ENCODE measurements at regions not wholly inside any gene's neighbourhood (a gene's known extent, or its start where the extent isn't known, plus 50 kb on each side); places are given as distances from the start of the nearest gene placed in this dataset.
"Not testable (repeated sequence)": the region's sequence is repeated elsewhere in the genome, so short reads cannot be mapped to it uniquely, and the experiment has no call there.

GRCh38 chr21:7743940-7744339, 2777.4 kb upstream of the TPTE start:
- ATAC-seq: peak in 1 of 2 donors; percentile 10
- DNase-seq; intact Hi-C loops (cut with DNase I): not testable (repeated sequence)

- DNase-seq; intact Hi-C loops (cut with DNase I): not testable (repeated sequence)
- ATAC-seq: peak; percentile 99
Measured at GRCh38 chr21:7744406-7745099, 2776.8 kb upstream of the TPTE start.

GRCh38 chr21:7745100-7745450, 2776.3 kb upstream of the TPTE start:
- DNase-seq; intact Hi-C loops (cut with DNase I): not testable (repeated sequence)
- ATAC-seq: peak; percentile 83

GRCh38 chr21:7747964-7748363, 2773.4 kb upstream of the TPTE start:
- DNase-seq; ATAC-seq; intact Hi-C loops (cut with DNase I): not testable (repeated sequence)

- intact Hi-C loops (cut with DNase I): not testable (repeated sequence)
Measured at GRCh38 chr21:7752611-7753010, 2768.8 kb upstream of the TPTE start.

GRCh38 chr21:7753380-7753877, 2768.0 kb upstream of the TPTE start:
- DNase-seq; ATAC-seq; intact Hi-C loops (cut with DNase I): not testable (repeated sequence)

More at GRCh38 chr21:7752611-7753010, 2768.8 kb upstream of the TPTE start:
- not testable (repeated sequence) for ATAC-seq, DNase-seq

GRCh38 chr21:7769985-7770384, 2751.4 kb upstream of the TPTE start:
- intact Hi-C loops (cut with DNase I); ATAC-seq; DNase-seq: not testable (repeated sequence)

- intact Hi-C loops (cut with DNase I); ATAC-seq; DNase-seq: not testable (repeated sequence)
Measured at GRCh38 chr21:7774219-7774618, 2747.2 kb upstream of the TPTE start.

GRCh38 chr21:7775327-7775984, 2745.9 kb upstream of the TPTE start:
- DNase-seq; ATAC-seq; intact Hi-C loops (cut with DNase I): not testable (repeated sequence)

- intact Hi-C loops (cut with DNase I); DNase-seq; ATAC-seq: not testable (repeated sequence)
Measured at GRCh38 chr21:7776035-7776434, 2745.3 kb upstream of the TPTE start.

- DNase-seq; intact Hi-C loops (cut with DNase I); ATAC-seq: not testable (repeated sequence)
Measured at GRCh38 chr21:7776622-7777021, 2744.8 kb upstream of the TPTE start.

- ATAC-seq; intact Hi-C loops (cut with DNase I): not testable (repeated sequence)
- peak; percentile 10 for DNase-seq
Measured at GRCh38 chr21:7777289-7777688, 2744.1 kb upstream of the TPTE start.

GRCh38 chr21:7787427-7788078, 2733.8 kb upstream of the TPTE start:
- DNase-seq; ATAC-seq; intact Hi-C loops (cut with DNase I): not testable (repeated sequence)

- DNase-seq; intact Hi-C loops (cut with DNase I); ATAC-seq: not testable (repeated sequence)
Measured at GRCh38 chr21:7793797-7794196, 2727.6 kb upstream of the TPTE start.

GRCh38 chr21:7797328-7797727, 2724.1 kb upstream of the TPTE start:
- intact Hi-C loops (cut with DNase I); ATAC-seq; DNase-seq: not testable (repeated sequence)

GRCh38 chr21:7798446-7798845, 2722.9 kb upstream of the TPTE start:
- intact Hi-C loops (cut with DNase I); ATAC-seq; DNase-seq: not testable (repeated sequence)

- ATAC-seq: peak in 1 of 2 donors; percentile 40
- intact Hi-C loops (cut with DNase I); DNase-seq: not testable (repeated sequence)
Measured at GRCh38 chr21:7799697-7800096, 2721.7 kb upstream of the TPTE start.

GRCh38 chr21:7813475-7813874, 2707.9 kb upstream of the TPTE start:
- DNase-seq; intact Hi-C loops (cut with DNase I): not testable (repeated sequence)
- peak in 1 of 2 donors; percentile 50 for ATAC-seq

- DNase-seq; intact Hi-C loops (cut with DNase I): not testable (repeated sequence)
- ATAC-seq: peak; percentile 58 to 72
Measured at GRCh38 chr21:7817013-7817412, 2704.4 kb upstream of the TPTE start.

All from left cardiac atrium (tissue), 4 donors.